Osteocyte (in vitro differentiated cells): ENCODE measurements at regions not wholly inside any gene's neighbourhood (a gene's known extent, or its start where the extent isn't known, plus 50 kb on each side); places are given as distances from the start of the nearest gene placed in this dataset.

Experiments
- DNase-seq: peaks from one replicate; pipeline ENCODE4 v3.0.0; 2021; ENCODE audit warnings: mixed read lengths; ENCODE audit not compliant: unreplicated experiment; ENCODE audit errors: extremely low spot score
- H3K27ac Mint-ChIP-seq: one replicate; pipeline ENCODE4 v1.8.0; 2021; ENCODE audit warnings: mild to moderate bottlenecking, mixed read lengths; ENCODE audit not compliant: unreplicated experiment
- H3K27me3 Mint-ChIP-seq: one replicate; pipeline ENCODE4 v1.8.0; 2021; ENCODE audit warnings: mixed read lengths; ENCODE audit not compliant: unreplicated experiment
- H3K36me3 Mint-ChIP-seq: one replicate; pipeline ENCODE4 v1.8.0; 2021; ENCODE audit warnings: mixed read lengths; ENCODE audit not compliant: unreplicated experiment
- H3K4me1 Mint-ChIP-seq: one replicate; pipeline ENCODE4 v1.8.0; 2021; ENCODE audit warnings: mixed read lengths; ENCODE audit not compliant: unreplicated experiment
- H3K4me3 Mint-ChIP-seq: one replicate; pipeline ENCODE4 v1.8.0; 2021; ENCODE audit warnings: mild to moderate bottlenecking, moderate library complexity, mixed read lengths; ENCODE audit not compliant: unreplicated experiment
- H3K9me3 Mint-ChIP-seq: one replicate; pipeline ENCODE4 v1.8.0; 2021; ENCODE audit warnings: mixed read lengths; ENCODE audit not compliant: unreplicated experiment
- CTCF ChIP-seq: fragments of 200-600 bp; sonication (generic); IDR thresholded peaks from 2 replicates; pipeline ENCODE4 v1.5.0; 2021; ENCODE audit warnings: antibody characterized with exemption, mild to moderate bottlenecking, moderate library complexity

GRCh38 chr2:58921676-58922075, 680.6 kb upstream of the FANCL start:
- TF ChIP-seq CTCF: no peak
- H3K9me3 Mint-ChIP-seq: no peaks in the 10 kb centered on the region
- DNase-seq: no peak
- no peak overlapping the region for H3K27ac Mint-ChIP-seq
- H3K4me3 Mint-ChIP-seq: no peak overlapping the region
- H3K4me1 Mint-ChIP-seq: peaks cover 38% of the 10 kb centered on the region
- no peaks in the 10 kb centered on the region for H3K27me3 Mint-ChIP-seq
- no peaks in the 10 kb centered on the region for H3K36me3 Mint-ChIP-seq

- Mint-ChIP-seq H3K36me3 (no peaks in the 10 kb centered on the region), H3K27me3 (no peaks in the 10 kb centered on the region), H3K4me1 (peaks cover 34% of the 10 kb centered on the region), H3K9me3 (no peaks in the 10 kb centered on the region), H3K27ac (no peak overlapping the region), H3K4me3 (no peak overlapping the region)
- DNase-seq: no peak
- TF ChIP-seq CTCF: no peak
Measured at GRCh38 chr2:58920001-58920400, 678.9 kb upstream of the FANCL start.

GRCh38 chr2:58919316-58919715, 678.2 kb upstream of the FANCL start:
- H3K27ac Mint-ChIP-seq: no peak overlapping the region
- peaks cover 28% of the 10 kb centered on the region for H3K4me1 Mint-ChIP-seq
- DNase-seq: no peak
- no peaks in the 10 kb centered on the region for H3K36me3 Mint-ChIP-seq
- no peaks in the 10 kb centered on the region for H3K27me3 Mint-ChIP-seq
- TF ChIP-seq CTCF: no peak
- H3K4me3 Mint-ChIP-seq: no peak overlapping the region
- H3K9me3 Mint-ChIP-seq: no peaks in the 10 kb centered on the region

- H3K4me1 Mint-ChIP-seq: peaks cover 24% of the 10 kb centered on the region
- no peak for DNase-seq
Measured at GRCh38 chr2:58918141-58918540, 677.0 kb upstream of the FANCL start.

GRCh38 chr2:58917596-58917995, 676.5 kb upstream of the FANCL start:
- Mint-ChIP-seq H3K9me3 (no peaks in the 10 kb centered on the region), H3K27me3 (no peaks in the 10 kb centered on the region), H3K36me3 (no peaks in the 10 kb centered on the region), H3K4me1 (peaks cover 25% of the 10 kb centered on the region), H3K4me3 (no peak overlapping the region), H3K27ac (peak overlapping the region; percentile 17)
- DNase-seq: no peak
- no peak for TF ChIP-seq CTCF

More at GRCh38 chr2:58918141-58918540, 677.0 kb upstream of the FANCL start:
- no peaks in the 10 kb centered on the region for H3K27me3 Mint-ChIP-seq
- H3K9me3 Mint-ChIP-seq: no peaks in the 10 kb centered on the region
- H3K4me3 Mint-ChIP-seq: no peak overlapping the region
- TF ChIP-seq CTCF: no peak
- no peaks in the 10 kb centered on the region for H3K36me3 Mint-ChIP-seq
- peak overlapping the region; percentile 55 for H3K27ac Mint-ChIP-seq
